ENCODE measurements at regions not wholly inside any gene's neighbourhood (a gene's known extent, or its start where the extent isn't known, plus 50 kb on each side); places are given as distances from the start of the nearest gene placed in this dataset.

DNA sequence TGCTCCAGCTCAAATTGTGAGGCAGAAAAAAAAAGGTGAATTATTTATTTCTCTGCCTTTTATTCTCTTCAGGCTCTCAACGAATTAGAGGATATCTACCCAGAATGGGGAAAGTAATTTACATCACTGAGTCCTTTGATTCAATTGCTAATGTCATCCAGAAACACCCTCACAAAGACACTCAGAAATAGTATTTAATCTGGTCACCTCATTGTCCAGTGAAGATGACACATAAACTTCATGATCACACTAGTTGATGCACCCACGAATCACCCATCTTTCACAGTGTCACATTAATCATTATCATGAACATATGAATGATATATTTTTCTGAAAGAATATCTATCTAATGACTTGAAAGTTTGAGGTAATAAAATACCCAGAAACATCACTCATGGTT lies 868.5 kb downstream of the BRINP3 start:
- H3K27me3 ChIP-seq (replicated peaks in 1 of 7) = no peaks in the 10 kb centered on the region
- no peak overlapping the region for H3K27ac ChIP-seq
- DNase-seq = no peak
- no peak for TF ChIP-seq POLR2A (IDR thresholded peaks at IDR 0.05)
- no peaks in the 10 kb centered on the region for H3K36me3 ChIP-seq
- WGBS, 5 donors = 58 to 79% (median 64%) methylated on average over 2 of the region's 2 CpGs
- H3K4me1 ChIP-seq = no peaks in the 10 kb centered on the region
- no peak overlapping the region for H3K4me3 ChIP-seq
- peaks cover 0 to 5% (median 0%) of the 10 kb centered on the region in 8 donors for H3K9me3 ChIP-seq
- intact Hi-C loops (cut with DNase I; ENCODE audit: low total_unique reads) = no loop called here

DNA sequence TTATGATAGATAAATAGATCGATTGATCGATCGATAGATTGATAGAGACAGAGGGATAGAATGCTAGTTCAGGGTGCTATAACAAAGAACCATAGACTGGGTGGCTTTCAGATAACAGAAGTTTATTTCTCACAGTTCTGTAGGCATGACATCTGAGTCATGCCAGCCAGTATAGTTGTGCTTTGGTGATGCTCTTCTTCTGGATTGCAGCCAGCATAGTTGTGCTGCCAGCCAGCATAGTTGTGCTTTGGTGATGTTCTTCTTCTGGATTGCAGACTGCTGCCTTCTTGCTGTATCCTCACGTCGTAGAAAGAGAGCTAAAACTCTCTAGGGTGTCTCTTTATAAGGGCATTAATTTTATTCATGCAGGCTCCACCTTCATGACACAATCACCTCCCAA lies 860.8 kb downstream of the BRINP3 start:
- 56 to 83% (median 67%) methylated on average over 5 of the region's 5 CpGs for WGBS, 5 donors
- no peak overlapping the region for H3K4me3 ChIP-seq
- no peaks in the 10 kb centered on the region for H3K27me3 ChIP-seq (replicated peaks in 1 of 7)
- H3K9me3 ChIP-seq = peaks cover 0 to 9% (median 3%) of the 10 kb centered on the region in 8 donors
- no peak for DNase-seq
- intact Hi-C loops (cut with DNase I; ENCODE audit: low total_unique reads) = no loop called here
- H3K36me3 ChIP-seq = no peaks in the 10 kb centered on the region
- TF ChIP-seq POLR2A (IDR thresholded peaks at IDR 0.05) = no peak
- TF ChIP-seq POLR2AphosphoS5 (IDR thresholded peaks at IDR 0.05) = no peak
- TF ChIP-seq, protein P1, sequence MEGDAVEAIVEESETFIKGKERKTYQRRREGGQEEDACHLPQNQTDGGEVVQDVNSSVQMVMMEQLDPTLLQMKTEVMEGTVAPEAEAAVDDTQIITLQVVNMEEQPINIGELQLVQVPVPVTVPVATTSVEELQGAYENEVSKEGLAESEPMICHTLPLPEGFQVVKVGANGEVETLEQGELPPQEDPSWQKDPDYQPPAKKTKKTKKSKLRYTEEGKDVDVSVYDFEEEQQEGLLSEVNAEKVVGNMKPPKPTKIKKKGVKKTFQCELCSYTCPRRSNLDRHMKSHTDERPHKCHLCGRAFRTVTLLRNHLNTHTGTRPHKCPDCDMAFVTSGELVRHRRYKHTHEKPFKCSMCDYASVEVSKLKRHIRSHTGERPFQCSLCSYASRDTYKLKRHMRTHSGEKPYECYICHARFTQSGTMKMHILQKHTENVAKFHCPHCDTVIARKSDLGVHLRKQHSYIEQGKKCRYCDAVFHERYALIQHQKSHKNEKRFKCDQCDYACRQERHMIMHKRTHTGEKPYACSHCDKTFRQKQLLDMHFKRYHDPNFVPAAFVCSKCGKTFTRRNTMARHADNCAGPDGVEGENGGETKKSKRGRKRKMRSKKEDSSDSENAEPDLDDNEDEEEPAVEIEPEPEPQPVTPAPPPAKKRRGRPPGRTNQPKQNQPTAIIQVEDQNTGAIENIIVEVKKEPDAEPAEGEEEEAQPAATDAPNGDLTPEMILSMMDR (IDR thresholded peaks at IDR 0.05 in 8 of 11, conservative IDR thresholded peaks at IDR 0.05 in 3 of 11) = no peak
- no peaks in the 10 kb centered on the region for H3K4me1 ChIP-seq
- H3K27ac ChIP-seq = no peak overlapping the region

DNA sequence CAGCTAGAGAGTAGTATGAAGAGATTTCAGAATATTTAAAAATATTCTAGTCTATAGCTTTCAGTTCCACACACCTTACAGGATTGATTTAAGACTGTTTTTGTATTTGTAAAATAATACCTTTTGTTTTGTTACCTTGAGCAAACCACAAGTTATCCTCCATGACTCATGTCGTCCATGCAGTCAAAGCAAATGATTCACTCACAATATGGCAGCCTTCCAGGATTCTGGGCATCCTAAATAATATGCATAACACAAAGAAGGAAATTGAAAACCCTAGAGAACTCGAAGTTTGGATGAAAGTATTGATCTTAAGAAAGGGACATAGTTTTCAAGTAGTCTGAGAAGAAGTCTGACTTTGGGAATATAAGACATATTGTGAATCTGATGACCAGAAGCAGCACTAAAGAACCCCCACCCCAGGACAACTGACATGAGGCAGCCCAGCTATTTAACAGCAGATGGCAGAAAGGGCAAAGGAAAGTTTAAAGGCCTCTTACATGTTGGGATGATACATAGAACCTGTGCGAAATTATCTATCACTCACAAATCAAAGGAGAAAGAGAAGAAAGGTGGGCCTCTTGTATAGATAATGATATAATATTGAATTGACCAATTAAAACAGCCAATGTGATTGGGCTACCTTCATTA lies 857.9 kb downstream of the BRINP3 start:
- WGBS, 5 donors = 59 to 77% (median 67%) methylated on average over 3 of the region's 3 CpGs
- Histone ChIP-seq H3K36me3 (no peaks in the 10 kb centered on the region), H3K9me3 (peaks cover 0 to 9% (median 2%) of the 10 kb centered on the region in 8 donors), H3K4me1 (no peaks in the 10 kb centered on the region), H3K27me3 (replicated peaks in 1 of 7) (no peaks in the 10 kb centered on the region), H3K4me3 (no peak overlapping the region), H3K27ac (no peak overlapping the region)
- no peak for TF ChIP-seq POLR2AphosphoS5 (IDR thresholded peaks at IDR 0.05)
- TF ChIP-seq POLR2A (IDR thresholded peaks at IDR 0.05) = no peak
- TF ChIP-seq, protein P1 (IDR thresholded peaks at IDR 0.05 in 8 of 11, conservative IDR thresholded peaks at IDR 0.05 in 3 of 11) = no peak
- intact Hi-C loops (cut with DNase I; ENCODE audit: low total_unique reads) = no loop called here
- no peak for DNase-seq

DNA sequence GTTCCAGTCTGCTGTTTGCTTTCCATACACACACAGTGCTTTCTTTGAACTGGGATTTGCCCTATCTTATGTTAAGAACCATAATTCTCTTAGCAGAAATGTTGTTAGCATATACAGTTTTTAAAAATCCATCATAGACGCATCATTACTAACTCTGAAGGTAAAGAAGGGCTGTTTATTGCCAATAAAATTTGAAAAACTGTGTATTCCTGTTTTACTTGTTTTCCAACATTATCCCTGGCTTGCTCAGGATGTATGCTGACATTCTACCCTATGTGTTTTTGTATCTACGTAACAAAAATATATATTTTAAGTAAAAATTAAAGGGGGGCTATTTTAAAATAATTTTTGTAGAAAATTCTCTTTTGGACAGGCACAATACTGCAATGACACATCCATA lies 857.2 kb downstream of the BRINP3 start:
- no peak overlapping the region for H3K4me3 ChIP-seq
- TF ChIP-seq POLR2A (IDR thresholded peaks at IDR 0.05) (no peak), POLR2AphosphoS5 (IDR thresholded peaks at IDR 0.05) (no peak)
- TF ChIP-seq, protein P1 (IDR thresholded peaks at IDR 0.05 in 8 of 11, conservative IDR thresholded peaks at IDR 0.05 in 3 of 11) = no peak
- no peaks in the 10 kb centered on the region for H3K36me3 ChIP-seq
- H3K4me1 ChIP-seq = no peaks in the 10 kb centered on the region
- no peak for DNase-seq
- H3K9me3 ChIP-seq = peaks cover 0 to 9% (median 0%) of the 10 kb centered on the region in 8 donors
- intact Hi-C loops (cut with DNase I; ENCODE audit: low total_unique reads) = no loop called here
- no peaks in the 10 kb centered on the region for H3K27me3 ChIP-seq (replicated peaks in 1 of 7)
- WGBS, 5 donors = 74 to 89% (median 82%) methylated on average over 2 of the region's 2 CpGs
- H3K27ac ChIP-seq = no peak overlapping the region
